Activated CD4-positive, alpha-beta T cell treated with anti-CD3 and anti-CD28 coated beads for 24 hours (primary cell): ENCODE measurements at regions not wholly inside any gene's neighbourhood (a gene's known extent, or its start where the extent isn't known, plus 50 kb on each side); places are given as distances from the start of the nearest gene placed in this dataset.

Experiments used
- DNase-seq, 2 donors: peaks; one replicate each; pipeline ENCODE4 v3.0.0-alpha.2; 2020; ENCODE audit warnings: low read depth in 2 of 2

DNA sequence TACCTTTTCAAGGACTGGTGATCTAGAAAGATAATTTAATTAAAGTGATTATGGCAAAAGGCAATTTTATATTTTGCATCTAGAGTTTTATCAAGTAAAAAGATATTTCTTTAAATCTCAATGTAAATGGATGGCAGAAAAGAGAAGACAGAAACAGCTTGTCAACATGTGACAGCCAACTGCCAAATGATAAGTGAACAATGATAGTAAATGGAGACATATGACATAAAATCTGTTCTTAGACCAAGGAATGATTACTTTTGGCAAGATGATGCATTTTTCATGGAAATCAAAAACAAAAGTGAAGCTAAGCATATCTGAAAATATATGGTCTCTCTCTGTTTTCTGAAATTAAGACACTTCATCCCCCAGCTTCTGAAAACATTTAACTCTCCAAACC lies 1730.7 kb upstream of the FLRT2 start:
- DNase-seq, result no peak

DNA sequence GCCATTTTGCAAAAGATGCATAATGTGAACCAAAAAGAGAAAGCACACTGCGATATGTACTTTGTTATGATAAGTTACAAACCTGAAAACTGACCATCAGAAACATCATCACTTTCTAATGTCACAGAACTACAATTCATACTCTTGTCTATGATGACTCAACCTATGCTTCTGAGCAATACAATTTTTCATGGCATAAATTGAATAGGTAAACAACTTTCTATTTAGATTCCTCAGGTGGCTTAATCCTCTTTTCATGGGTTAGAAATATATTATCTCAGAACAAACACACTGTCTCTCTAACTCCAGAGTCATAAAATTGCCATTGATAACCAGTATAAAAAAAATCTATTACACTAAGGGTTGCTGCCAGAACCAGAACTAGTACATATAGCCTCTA lies 1715.0 kb upstream of the FLRT2 start:
- no peak for DNase-seq

DNA sequence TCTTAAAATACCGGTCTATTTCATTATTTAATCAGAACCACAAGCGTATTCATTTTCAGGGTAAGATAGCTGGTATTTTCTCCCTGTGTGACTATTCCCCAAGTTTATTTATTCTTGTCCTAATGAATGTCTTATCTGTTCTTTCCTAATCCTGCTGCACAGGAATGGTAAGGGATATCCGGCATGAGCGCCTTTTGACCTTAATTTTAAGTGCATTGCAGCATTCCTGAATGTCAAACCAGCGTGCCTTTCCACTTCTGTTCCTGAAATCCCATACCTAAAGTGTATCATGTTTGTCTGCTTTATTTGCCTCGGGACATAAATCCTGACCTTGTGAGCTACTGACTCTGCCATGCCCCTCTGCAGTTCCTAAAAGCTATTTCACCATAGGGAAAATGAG lies 1713.2 kb upstream of the FLRT2 start:
- no peak for DNase-seq

DNA sequence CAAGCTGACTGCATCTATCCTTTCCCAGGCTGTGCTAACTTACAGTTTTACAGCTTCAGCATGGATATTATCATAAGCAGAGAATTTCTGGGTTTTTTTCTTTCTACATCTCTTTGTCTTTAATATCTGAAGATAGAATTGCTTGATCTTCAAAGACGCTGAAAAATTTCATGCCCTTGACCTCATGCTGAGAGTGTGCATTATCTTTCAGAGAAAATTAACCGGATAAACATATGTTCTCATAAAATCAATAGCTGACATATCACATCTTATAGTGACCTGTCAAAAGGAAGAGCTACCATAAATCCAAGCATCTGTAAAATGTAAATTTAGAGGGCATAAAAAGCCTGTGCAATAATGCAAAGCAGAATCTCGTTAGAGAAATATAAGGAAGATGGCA lies 1704.1 kb upstream of the FLRT2 start:
- DNase-seq, result no peak

DNA sequence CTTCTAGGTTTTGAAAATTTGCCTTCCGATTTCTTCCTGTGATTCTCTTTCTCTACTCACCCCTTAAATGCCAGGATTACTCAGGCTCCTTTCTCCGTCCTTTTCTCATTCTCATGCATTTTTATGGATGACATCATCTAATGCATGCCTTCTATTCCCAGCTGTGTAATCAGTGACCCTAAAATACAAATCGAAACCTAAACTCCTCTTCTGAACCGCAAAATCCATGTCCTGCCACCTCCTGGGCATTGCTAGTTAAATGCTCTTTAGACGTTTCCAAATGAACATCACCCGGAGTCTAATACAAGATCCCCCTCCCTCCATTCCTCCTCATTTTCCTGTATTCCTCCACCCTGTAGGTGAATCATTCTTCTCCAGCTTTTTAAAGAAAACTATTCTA lies 1703.1 kb upstream of the FLRT2 start:
- DNase-seq, result no peak

DNA sequence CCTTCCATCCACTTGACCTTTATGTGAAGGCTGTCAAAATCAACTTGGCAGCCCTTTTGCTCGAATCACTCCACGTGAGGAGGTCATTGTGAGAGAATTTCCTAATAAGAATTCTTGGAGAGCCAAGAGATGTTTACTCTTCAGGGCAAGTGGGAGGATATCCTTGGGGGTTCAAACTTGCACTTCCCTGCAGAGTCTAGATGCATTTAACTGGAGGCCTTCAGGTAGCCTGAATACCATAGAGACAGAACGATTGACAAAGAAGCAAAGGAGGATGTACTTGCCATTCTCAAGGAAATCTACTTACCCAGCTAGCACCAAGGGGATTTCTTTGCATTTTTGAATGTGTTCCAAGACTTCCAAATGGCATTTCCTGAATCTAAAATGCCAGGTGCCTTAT lies 1702.6 kb upstream of the FLRT2 start:
- DNase-seq, result no peak

DNA sequence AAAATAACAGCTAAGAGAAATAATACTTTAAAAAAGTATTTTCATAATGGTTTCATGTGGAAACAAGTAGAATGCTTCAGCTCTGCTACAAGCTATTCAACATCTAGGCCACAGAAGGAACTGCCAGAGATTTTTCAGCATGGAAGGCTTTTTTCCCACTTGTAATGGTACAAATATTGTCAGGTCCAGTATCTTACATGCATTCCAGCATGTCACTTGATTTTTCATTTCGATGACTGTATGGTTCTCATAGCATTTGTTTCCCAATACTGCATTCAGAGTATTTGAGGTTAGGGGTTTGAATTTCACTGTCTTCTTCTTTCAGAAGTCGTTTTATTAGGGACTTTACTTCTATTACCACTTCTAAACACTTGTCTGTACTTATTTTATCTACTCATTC lies 1701.5 kb upstream of the FLRT2 start:
- no peak for DNase-seq

DNA sequence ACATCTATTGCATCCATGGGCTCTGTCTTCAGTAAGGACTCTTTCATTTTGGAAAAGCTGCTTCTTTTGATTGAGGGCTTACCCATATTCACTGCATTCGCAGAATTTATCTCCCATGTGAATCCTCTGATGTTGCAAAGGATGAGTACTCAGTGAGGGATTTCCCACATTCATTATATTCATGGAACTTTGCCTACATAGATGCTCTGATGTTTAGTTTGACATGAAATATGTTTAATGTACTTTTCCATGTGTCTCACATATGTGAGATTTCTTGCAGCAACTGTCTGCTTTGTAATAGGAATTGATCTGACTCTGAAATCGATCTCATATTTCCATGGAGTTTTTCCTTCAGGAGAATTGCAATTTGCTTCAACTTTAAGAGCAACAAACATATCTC lies 1699.6 kb upstream of the FLRT2 start:
- DNase-seq, result no peak

DNA sequence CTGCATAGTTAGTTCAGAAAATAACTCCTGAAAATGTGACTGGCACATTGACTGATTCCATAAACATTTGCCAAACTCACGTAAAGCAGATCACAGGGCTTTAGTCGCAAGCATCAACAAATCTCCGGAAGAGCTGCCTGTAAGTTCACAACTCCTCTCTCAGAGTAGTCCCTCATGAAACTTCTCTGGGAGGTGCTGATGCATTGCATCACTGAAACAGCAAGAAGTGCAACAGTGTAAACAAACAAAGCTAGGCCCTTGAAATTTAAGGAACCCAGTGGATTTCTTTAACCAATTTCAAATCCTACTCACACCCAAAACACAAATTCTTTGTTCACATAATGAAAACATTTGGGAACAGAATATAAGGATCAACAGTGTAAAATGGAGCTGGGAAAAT lies 1691.7 kb upstream of the FLRT2 start:
- no peak for DNase-seq

DNA sequence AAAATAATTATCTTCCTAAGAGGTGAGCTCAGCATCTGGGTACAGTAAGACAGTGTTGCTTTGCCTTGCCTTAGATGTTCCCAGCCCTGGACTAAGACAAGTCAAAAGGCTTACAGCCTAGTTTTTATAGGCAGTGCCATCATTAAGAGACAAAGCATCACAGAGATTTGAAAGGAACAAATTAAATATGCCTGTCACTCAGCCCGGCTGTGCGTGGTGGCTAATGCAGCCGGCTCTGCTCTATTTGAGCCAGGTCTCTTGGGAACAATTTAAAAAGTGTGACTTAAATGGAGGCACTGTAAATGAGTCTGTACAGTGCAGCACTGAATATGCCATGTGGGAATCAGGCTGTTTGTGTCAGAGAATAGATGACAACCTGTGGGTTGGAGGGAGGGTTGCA lies 1687.4 kb upstream of the FLRT2 start:
- no peak for DNase-seq

DNA sequence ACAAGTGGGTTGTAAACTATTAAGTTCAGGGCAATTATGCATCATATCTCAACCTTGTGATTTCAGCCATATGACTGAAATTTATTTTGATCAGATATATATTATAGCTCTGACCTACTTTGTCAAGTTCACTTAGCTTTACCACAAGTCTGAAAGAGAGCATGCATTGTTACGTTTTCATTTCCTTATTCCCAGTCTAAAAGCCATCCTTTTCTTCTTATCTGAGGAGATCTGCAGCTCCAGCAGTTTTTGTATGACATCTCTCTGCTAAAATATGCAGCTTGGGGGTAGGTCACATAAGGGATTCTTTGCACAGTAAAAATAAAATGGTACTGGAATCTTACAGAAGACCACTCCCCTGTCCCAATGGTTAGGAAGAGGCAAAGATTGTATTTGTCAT lies 1682.8 kb upstream of the FLRT2 start:
- DNase-seq, result no peak

DNA sequence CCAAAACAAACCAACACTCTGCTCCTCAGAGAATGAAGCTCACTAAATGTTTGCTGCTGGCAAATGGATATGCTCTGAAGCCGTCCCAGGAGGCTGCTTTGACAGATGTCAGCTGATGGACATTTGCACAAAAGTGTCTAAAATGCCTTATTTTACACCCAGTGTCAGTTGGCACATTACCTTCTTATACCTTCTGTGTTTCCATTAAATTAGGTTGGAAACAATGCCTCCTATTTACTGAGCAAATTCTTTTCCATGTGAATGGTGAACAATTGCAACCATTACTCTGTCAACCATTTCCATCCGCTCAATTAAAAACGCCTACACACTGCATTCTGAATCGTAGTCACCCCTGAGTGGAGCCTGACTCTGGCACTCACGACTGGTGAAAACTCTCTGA lies 1679.9 kb upstream of the FLRT2 start:
- DNase-seq, result no peak

DNA sequence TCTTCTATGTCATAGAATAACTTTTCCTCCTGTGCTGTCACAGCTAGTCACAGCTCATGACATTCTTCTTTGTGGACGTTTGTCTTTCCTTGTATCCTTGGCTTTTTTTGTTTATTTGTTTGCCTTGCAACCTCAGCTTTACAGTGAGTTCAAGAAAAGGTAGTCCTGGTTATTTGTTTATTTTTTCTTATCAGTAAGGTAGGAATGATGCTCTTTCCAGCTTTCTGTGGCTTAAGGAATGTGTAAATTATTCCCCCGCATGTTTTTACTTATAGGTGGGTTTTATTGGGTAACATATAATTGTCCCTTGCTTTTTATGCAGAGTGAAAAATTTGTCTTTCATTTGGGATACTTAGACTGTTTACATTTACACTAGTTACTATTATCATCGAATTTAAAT lies 1673.6 kb upstream of the FLRT2 start:
- DNase-seq, result no peak

DNA sequence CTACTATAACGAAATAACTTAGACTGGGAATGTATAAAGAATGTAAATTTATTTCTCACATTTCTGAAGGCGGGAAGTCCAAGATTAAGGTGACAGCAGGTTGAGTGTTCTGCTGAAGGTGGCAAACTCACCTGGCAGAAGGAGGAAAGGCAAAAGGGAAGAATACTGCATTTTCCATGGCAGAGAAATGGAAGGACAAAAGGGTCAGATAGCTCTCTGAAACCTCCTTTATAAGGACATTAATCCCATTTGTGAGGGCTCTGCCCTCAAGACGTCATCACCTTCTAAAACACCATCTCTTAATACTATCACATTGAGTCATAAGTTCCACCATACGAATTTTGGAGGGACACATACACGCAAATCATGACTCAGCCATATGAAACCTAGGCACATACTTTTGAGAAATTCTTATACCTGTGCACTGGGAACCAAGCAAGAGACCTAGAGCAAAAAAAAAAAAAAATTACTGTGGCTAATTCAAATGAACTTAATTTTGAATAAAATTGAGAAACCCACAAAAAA lies 1669.3 kb upstream of the FLRT2 start:
- DNase-seq, result no peak

DNA sequence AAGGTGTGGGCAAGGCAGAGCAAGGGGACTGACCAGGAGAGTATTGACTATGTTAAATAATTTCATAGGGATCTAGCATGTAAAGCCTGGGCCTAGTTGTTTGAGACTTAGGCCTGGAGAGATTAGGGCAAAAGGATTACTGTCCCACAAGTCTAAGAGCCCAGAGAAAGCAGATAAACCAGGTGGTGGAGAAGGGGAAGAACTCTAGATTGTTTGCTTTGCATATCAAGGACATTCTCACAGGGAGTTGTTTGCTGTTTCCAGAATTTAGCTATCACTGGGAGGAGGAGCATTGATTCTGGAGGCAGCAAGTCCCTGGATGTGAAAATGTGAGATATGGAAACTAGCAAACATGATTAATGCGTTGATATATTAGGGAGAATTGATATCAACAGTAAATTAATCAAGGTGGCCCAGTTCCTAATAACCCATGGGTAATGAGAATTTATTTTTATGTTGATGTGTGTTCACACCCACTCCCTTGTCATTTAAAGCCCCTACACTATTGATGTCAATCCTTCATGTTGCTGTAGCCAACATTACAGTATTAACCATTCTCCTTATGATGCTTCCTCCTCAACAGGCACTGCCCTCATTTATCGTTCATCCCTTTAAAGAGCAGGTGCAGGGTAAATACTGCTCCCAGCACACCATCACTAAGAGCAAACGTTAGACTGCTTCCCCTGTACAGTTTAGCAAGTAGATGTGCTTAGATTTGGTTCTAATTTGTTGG lies 1666.7 kb upstream of the FLRT2 start:
- DNase-seq, result no peak

DNA sequence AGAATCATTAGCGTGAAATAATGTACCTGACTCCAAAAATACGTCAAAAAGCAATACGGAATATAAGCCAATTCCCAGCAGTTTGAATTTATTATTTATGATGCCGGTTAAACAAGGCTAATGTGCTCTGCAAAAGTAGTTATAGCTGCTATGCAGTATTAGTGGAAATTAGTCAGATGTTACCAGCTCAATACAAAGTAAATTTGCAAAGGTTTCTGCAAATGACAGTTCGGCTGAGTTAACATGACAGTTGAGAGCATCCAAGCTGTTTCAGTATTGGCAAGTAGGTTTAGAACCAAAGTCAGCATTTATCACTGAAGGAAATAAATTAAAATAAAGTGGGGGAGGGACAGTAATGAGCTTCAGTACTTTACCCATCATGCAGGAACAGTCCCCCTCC lies 1665.8 kb upstream of the FLRT2 start:
- no peak for DNase-seq

DNA sequence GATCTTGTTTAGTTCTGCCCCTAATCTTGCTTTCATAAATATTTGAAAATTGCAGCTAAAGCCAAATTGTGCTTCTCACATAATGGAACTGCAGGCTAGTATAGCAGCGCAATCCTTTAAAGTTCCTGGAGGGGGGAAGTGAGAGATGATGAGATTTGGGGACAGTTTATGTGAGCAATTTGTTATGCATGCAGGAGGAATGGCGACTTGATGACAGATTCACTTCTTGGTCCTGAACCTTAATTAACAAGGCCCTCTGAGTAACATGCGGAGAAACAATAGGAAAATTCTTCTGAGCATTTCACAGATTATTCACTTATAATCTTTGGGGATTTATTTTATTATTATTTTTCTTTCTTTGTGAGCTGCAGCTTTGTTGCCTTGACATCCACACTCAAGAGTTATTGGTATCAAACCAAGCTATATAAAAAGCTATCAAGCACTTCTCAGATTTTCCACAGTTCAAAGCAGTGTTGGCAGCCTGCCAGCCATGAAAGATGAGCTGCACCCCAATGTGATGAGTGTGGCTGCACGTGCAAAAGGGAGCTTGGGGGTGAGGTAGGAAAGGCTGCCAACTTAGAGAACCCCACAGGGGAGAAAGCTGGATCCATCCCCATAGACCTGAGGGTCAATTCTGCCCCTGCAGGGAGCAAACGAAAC lies 1662.2 kb upstream of the FLRT2 start:
- no peak for DNase-seq

DNA sequence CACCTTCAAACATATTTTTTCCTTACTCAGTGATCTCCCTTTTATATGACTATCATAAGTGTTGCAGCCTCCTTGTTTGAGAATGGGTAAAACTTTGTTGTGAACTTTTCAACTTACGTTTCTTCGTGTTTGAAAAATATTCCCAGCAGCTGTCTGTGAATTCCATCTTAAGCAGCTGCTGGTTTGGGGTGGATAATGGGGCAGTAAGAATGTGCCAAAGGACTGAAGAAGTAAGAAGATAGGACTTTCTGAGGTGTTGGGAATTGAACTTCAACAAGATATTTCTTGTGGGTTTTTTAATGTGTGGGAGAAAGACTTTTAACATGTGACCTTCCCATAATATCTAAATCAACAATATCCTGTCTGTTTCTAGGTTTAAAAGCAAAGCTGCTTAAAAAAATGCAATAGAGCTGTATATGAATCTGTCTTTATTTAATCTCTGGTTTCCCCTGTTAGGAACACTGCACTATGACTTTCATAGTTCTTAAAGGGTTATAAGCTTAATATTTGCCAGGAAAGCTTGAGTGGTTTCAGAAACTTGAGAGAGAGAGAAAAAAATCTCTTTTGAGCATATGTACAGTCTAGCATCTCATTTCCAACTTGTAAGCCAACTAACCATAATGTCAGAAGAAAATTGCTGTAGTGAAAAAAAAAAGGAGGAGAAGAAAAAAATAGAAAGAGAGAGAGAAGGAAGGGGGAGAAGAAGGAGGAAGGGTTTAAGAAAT lies 1659.2 kb upstream of the FLRT2 start:
- no peak for DNase-seq

DNA sequence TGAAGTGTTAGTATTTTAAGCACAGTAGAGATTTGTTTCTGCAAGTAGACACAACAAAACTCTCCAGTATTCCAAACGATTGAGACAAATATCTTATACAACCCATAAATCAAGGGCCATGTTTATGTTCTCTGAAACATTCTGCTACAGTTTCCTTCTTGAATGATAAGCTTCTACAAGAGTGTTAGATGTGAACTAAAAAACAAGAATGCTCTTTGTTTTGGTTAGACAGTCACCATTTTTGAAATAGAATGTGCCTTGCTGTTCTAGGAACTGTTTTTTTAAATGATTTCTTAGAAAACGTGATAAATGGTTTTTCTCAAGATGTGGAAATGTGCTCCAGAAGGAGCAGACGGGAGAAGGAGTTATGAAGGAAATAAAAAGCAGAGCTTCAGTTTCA lies 1656.3 kb upstream of the FLRT2 start:
- DNase-seq, result no peak

DNA sequence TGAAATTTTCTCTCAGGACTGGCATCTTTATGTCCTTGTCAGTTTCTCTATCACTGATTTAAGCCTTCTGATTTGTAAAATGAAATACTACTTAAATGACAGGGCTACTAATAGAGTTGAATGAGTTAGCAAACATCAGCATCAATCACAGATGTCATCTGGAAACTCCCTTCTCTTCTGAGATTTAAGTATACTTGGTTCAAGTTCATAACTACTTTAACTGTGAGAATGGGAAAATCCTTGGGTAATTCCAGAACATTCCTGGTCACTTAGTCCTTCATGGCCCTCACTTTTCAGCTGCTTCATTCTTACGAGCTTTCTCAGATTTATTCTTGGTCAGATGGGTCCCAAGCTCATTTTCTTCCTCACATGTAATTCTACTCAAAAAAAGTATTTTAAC lies 1655.3 kb upstream of the FLRT2 start:
- no peak for DNase-seq

DNA sequence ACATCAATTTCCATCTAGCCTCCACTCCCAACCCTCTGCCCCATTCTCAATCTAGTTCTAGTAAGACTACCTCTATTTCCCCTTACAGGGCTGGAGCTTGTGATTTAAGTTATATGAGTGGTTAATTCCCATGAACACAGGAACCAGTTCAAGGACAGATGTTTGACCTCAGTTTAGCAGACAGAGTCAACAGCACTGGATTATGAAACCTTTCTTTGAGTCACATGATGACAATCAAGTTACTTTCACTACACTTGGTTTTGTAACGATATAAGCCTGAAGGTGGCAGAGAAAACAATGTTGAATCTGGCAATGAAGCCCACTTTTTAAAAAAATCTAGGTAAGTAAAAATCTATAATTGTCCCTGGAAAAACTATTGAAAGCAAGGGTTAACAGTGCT lies 1646.2 kb upstream of the FLRT2 start:
- DNase-seq, result no peak

DNA sequence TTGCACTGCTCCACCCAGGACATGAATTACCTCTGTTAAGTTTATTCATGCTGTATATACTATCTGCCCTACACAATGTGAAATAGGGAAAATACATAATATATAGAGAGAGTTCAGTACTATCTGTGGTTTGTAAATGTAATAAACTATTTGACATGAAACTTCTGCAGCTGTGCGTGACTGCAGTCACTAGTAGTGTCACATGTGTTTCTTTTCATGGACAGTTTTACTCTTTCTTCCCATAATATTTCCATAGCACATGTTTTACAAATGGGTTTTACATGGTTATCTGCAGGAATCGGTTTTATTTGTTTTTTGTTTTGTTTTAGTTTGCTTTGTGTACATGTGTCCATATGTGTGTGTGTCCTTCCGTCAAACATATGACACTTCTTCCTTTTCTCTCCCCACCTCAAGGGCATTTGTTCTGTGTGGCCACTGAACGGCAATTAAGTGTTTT lies 1644.1 kb upstream of the FLRT2 start:
- DNase-seq, result no peak

DNA sequence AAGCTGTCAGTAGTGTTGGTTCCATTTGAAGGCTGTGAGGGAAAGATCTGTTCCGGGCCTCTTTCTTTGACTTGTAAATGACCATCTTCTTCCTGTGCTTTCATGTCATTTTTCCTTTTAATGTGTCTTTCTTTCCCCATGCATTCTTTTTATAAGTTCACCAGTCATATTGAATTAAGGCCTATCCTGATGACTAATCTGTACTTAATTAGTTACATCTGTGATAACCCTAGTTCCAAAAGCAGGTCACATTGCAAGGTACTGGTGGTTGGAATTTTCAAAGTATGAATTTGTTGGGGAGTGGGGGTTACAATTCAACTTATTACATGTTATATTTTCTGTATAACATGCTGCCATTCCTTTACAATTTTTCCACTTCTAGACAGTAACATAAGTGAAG lies 1642.1 kb upstream of the FLRT2 start:
- no peak for DNase-seq
